ENCODE measurements at regions not wholly inside any gene's neighbourhood (a gene's known extent, or its start where the extent isn't known, plus 50 kb on each side); places are given as distances from the start of the nearest gene placed in this dataset.

GRCh38 chr7:85324145-85324799 lies 137.4 kb upstream of the SEMA3D start:
- no peak for DNase-seq (ENCODE audit: low spot score)
- Histone ChIP-seq H3K27me3 (no peaks in the 10 kb centered on the region), H3K4me1 (no peaks in the 10 kb centered on the region), H3K4me3 (no peak overlapping the region), H3K9me3 (no peaks in the 10 kb centered on the region), H3K27ac (no peak overlapping the region), H3K36me3 (no peaks in the 10 kb centered on the region)
- no peak for TF ChIP-seq CTCF (IDR thresholded peaks at IDR 0.05)

DNA sequence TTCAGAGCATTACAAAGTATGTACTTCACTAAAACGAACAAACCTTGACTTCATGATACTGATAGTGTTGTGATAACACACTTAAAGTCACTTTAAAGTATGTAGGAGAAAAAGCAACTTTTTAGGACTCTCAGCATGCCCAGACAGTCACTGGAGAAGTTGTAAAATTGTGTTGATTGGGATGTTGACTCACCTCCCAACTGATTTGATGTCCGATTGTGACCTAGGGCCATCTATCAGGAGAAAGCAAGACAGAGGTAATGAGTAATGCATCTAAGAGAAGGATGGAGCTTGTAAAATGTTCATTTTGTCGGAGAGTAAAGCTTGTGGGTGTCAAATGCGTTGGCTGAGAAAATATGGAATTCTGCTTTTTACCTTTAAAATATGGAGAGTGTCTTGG lies 135.4 kb upstream of the SEMA3D start:
- no peak for TF ChIP-seq CTCF (IDR thresholded peaks at IDR 0.05)
- no peak overlapping the region for H3K27ac ChIP-seq
- H3K4me3 ChIP-seq = no peak overlapping the region
- H3K9me3 ChIP-seq = no peaks in the 10 kb centered on the region
- H3K27me3 ChIP-seq = no peaks in the 10 kb centered on the region
- H3K4me1 ChIP-seq = no peaks in the 10 kb centered on the region
- no peaks in the 10 kb centered on the region for H3K36me3 ChIP-seq
- DNase-seq (ENCODE audit: low spot score) = no peak

- no peaks in the 10 kb centered on the region for H3K9me3 ChIP-seq
- H3K27ac ChIP-seq = no peak overlapping the region
- H3K27me3 ChIP-seq = no peaks in the 10 kb centered on the region
- no peak for TF ChIP-seq CTCF (IDR thresholded peaks at IDR 0.05)
- no peaks in the 10 kb centered on the region for H3K36me3 ChIP-seq
- no peaks in the 10 kb centered on the region for H3K4me1 ChIP-seq
- no peak for DNase-seq (ENCODE audit: low spot score)
- no peak overlapping the region for H3K4me3 ChIP-seq
Observed at GRCh38 chr7:85320699-85321476, 134.0 kb upstream of the SEMA3D start.

DNA sequence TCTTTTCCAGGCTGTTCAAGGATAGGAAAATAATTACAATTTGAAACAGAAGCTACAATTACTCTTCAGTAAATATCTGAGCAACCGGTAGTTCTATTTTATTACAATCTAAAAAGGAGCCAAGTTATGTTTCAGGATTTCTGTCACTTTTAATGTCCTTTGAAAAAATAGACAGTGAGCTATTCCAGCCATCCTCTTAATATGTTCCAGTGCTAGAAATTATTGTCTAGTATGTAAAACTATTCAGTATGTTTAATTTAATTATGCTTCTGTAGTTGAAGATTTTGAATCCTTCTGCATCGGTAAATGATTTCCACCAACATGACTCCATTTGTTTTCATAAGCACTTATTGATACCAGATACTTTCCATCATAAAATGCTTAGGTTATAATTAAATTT lies 129.6 kb upstream of the SEMA3D start:
- Histone ChIP-seq H3K36me3 (no peaks in the 10 kb centered on the region), H3K4me1 (no peaks in the 10 kb centered on the region), H3K27ac (no peak overlapping the region), H3K9me3 (no peaks in the 10 kb centered on the region), H3K4me3 (no peak overlapping the region), H3K27me3 (no peaks in the 10 kb centered on the region)
- no peak for TF ChIP-seq CTCF (IDR thresholded peaks at IDR 0.05)
- no peak for DNase-seq (ENCODE audit: low spot score)

- H3K4me3 ChIP-seq = no peak overlapping the region
- TF ChIP-seq CTCF (IDR thresholded peaks at IDR 0.05) = no peak
- H3K27ac ChIP-seq = no peak overlapping the region
- H3K4me1 ChIP-seq = no peaks in the 10 kb centered on the region
- H3K9me3 ChIP-seq = no peaks in the 10 kb centered on the region
- no peak for DNase-seq (ENCODE audit: low spot score)
- H3K27me3 ChIP-seq = no peaks in the 10 kb centered on the region
- H3K36me3 ChIP-seq = no peaks in the 10 kb centered on the region
Observed at GRCh38 chr7:85310301-85310700, 123.4 kb upstream of the SEMA3D start.
